Adipocyte (in vitro differentiated cells): ENCODE measurements at regions not wholly inside any gene's neighbourhood (a gene's known extent, or its start where the extent isn't known, plus 50 kb on each side); places are given as distances from the start of the nearest gene placed in this dataset.
A peak's percentile ranks its signal among the peaks of the same experiment; 100 is the strongest.

Experiments used
- DNase-seq: peaks from one replicate; pipeline ENCODE4 v3.0.0-alpha.2; 2015; ENCODE audit warnings: low read depth
- H3K27me3 ChIP-seq: replicated peaks from 2 replicates; pipeline ENCODE4 v1.7.0; 2013; ENCODE audit warnings: mild to moderate bottlenecking, low read length, moderate library complexity; ENCODE audit not compliant: control insufficient read depth, insufficient read depth
- H3K36me3 ChIP-seq: 2 replicates; pipeline ENCODE4 v1.7.0; 2013; ENCODE audit warnings: low read length, mild to moderate bottlenecking, moderate library complexity; ENCODE audit not compliant: control insufficient read depth, insufficient read depth, severe bottlenecking
- H3K4me1 ChIP-seq: 2 replicates; pipeline ENCODE4 v1.7.0; 2013; ENCODE audit warnings: mild to moderate bottlenecking, low read length, moderate library complexity; ENCODE audit not compliant: control insufficient read depth, insufficient read depth
- H3K4me3 ChIP-seq: 2 replicates; pipeline ENCODE4 v1.7.0; 2013; ENCODE audit warnings: mild to moderate bottlenecking, low read length, moderate library complexity
- H3K9ac ChIP-seq: 2 replicates; pipeline ENCODE4 v1.7.0; 2013; ENCODE audit warnings: mild to moderate bottlenecking, low read length, moderate library complexity
- H3K9me3 ChIP-seq: 2 replicates; pipeline ENCODE4 v1.7.0; 2013; ENCODE audit warnings: mild to moderate bottlenecking, low read length, moderate library complexity; ENCODE audit not compliant: control insufficient read depth

GRCh38 chr5:27476356-27476988, 438.1 kb upstream of the CDH9 start:
- Histone ChIP-seq H3K9ac (no peak overlapping the region), H3K27me3 (no peaks in the 10 kb centered on the region), H3K4me1 (no peaks in the 10 kb centered on the region), H3K36me3 (peaks cover 13% of the 10 kb centered on the region), H3K9me3 (peaks cover 14% of the 10 kb centered on the region), H3K4me3 (no peak overlapping the region)
- no peak for DNase-seq

DNA sequence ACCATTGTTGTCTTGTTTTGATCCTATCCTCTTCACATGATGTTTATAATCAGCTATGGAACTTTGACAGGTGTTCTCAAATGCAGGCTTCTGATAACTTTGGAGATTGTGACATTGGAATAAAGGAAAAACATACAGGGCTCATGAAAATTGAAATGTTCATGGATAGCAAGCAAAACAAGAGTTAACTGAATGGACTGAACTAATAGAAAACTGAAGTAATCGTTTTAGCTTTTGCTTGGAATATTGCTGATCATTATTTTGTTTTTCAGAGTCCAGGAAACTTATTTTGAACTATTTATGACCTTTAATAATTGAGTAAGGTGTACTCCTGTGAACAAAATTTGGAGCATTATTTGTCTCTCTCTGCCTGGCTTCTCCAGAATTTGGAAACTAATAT, 436.7 kb upstream of the CDH9 start:
- H3K9ac ChIP-seq: no peak overlapping the region
- no peaks in the 10 kb centered on the region for H3K27me3 ChIP-seq
- peak overlapping the region; percentile 71 for H3K4me3 ChIP-seq
- H3K4me1 ChIP-seq: no peaks in the 10 kb centered on the region
- peaks cover 13% of the 10 kb centered on the region for H3K36me3 ChIP-seq
- H3K9me3 ChIP-seq: peaks cover 14% of the 10 kb centered on the region
- no peak for DNase-seq

GRCh38 chr5:27474395-27474794, 436.0 kb upstream of the CDH9 start:
- Histone ChIP-seq H3K4me1 (no peaks in the 10 kb centered on the region), H3K9ac (peak overlapping the region; percentile 74), H3K4me3 (peak overlapping the region; percentile 71), H3K9me3 (peaks cover 14% of the 10 kb centered on the region), H3K27me3 (no peaks in the 10 kb centered on the region), H3K36me3 (peaks cover 13% of the 10 kb centered on the region)
- peak; percentile 13 for DNase-seq

DNA sequence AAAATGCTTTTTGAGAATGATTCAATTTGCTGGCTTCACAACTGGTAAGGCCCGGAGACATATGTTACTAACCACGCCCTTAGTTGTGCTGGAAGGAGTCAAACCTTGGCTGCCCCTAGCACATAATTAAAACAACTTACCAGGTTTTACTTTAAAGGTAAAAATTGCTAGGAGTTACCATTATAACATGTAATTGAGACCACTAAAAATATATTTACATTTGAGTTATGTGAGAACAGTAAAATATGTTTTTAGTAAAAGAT, 435.6 kb upstream of the CDH9 start:
- Histone ChIP-seq H3K4me3 (peak overlapping the region; percentile 71), H3K9ac (peak overlapping the region; percentile 74), H3K9me3 (peaks cover 14% of the 10 kb centered on the region), H3K4me1 (no peaks in the 10 kb centered on the region), H3K36me3 (peaks cover 13% of the 10 kb centered on the region), H3K27me3 (no peaks in the 10 kb centered on the region)
- DNase-seq: no peak

DNA sequence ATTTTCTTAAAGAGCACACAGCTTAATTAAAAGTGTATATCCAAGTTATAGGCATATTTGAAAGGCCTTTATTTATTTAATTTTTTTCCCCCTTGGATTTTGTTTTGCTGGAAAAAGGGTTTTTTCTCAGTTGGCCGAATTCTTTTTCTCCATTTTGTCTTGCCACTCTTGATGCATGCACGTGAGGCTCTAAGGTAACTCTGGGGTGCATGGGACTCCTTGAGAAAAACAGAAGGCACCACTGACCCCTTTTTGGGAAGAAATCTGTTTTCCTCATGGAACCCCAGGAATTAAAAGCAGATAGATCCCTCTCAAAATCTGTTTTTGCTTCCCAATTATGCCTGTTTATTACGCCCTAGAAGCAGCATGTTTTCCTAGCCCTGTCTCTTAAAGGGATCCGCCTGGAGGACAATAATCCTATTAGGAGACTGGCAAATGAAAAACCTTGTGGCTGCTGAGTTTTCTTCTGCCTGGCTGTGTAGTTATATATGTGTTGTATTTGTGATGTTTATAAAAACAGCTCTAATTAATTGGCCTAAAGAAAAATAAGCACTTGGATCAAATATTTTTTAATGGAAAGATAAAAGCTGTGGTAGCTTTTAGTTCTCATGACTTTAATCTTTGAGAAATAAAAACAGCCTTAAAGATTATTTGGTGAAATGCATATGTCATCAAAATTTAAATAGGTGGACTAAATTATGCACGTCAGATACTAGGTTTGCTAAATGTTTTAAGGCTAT, 435.1 kb upstream of the CDH9 start:
- peak overlapping the region; percentile 71 for H3K4me3 ChIP-seq

GRCh38 chr5:27472871-27473270, 434.5 kb upstream of the CDH9 start:
- peak overlapping the region; percentile 74 for H3K9ac ChIP-seq
- no peak for DNase-seq
- H3K4me1 ChIP-seq: no peaks in the 10 kb centered on the region
- H3K36me3 ChIP-seq: peaks cover 10% of the 10 kb centered on the region
- H3K27me3 ChIP-seq: no peaks in the 10 kb centered on the region
- peak overlapping the region; percentile 71 for H3K4me3 ChIP-seq
- peaks cover 14% of the 10 kb centered on the region for H3K9me3 ChIP-seq

More for the DNA sequence above, 435.1 kb upstream of the CDH9 start:
- Histone ChIP-seq H3K36me3 (peaks cover 13% of the 10 kb centered on the region), H3K9ac (peak overlapping the region; percentile 74), H3K4me1 (no peaks in the 10 kb centered on the region), H3K9me3 (peaks cover 14% of the 10 kb centered on the region), H3K27me3 (no peaks in the 10 kb centered on the region)
- DNase-seq: no peak

DNA sequence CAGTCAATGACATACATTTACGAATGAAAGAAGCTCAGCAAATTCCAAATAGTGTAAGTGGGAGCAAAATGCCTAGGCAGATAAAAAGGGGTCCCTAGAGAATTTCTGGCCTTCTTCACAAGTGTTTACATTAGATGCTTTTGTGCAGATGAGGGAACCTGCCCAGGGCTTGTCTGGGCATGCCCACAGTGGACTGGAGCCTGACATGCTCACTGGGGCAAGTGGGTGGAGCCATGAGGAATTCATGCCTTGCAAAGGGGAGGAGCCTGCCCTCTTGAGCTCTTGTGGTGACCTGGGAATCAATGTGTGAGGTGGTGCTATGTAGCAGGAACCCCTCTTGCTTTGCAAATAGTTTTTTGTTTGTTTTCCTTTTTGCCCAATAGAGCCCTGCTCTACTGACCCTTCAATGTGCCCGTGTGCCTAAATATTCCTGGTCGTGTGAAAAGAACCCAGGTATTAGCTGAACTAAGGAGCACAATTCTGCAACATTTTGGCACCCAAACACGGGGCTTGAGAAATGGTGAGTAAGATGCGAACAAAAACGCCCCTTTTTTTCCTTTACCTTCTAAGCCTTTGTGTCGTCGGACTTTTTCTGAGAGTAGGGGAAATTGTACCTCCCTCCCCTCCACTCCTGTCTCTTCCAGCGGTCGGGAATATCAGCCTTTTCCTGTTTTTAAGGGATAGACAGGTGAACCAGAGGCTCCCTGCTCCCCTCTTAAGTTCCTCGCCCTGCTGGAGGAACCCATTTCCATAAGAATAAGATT, 433.8 kb upstream of the CDH9 start:
- Histone ChIP-seq H3K9ac (peak overlapping the region; percentile 74), H3K27me3 (no peaks in the 10 kb centered on the region), H3K9me3 (peaks cover 14% of the 10 kb centered on the region), H3K4me1 (no peaks in the 10 kb centered on the region), H3K36me3 (peaks cover 10% of the 10 kb centered on the region), H3K4me3 (peak overlapping the region; percentile 71)
- DNase-seq: peak; percentile 25

- no peaks in the 10 kb centered on the region for H3K36me3 ChIP-seq
- H3K4me3 ChIP-seq: no peak overlapping the region
- no peaks in the 10 kb centered on the region for H3K27me3 ChIP-seq
- H3K9ac ChIP-seq: no peak overlapping the region
- H3K4me1 ChIP-seq: no peaks in the 10 kb centered on the region
- no peaks in the 10 kb centered on the region for H3K9me3 ChIP-seq
- no peak for DNase-seq
Measured at GRCh38 chr5:27466959-27467358, 428.6 kb upstream of the CDH9 start.

DNA sequence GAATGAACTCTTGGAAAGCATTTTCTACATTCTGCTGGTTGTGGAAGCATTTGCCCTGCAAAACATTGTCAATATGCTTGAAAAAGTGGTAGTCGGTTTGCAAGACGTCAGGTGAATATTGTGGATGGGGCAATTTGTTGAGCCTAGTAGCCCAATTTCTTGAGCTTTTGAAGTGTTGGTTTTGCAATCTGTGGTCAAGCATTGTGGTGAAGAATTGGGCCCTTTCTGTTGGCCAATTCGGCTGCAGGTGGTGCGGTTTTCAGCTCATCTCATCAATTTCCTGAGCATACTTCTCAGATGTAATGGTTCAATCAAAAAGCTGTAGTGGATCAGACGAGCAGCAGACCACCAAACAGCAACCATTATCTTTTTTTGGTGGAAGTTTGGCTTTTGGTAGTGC, 426.8 kb upstream of the CDH9 start:
- Histone ChIP-seq H3K36me3 (no peaks in the 10 kb centered on the region), H3K9me3 (no peaks in the 10 kb centered on the region), H3K4me1 (no peaks in the 10 kb centered on the region), H3K9ac (no peak overlapping the region), H3K27me3 (no peaks in the 10 kb centered on the region), H3K4me3 (no peak overlapping the region)
- DNase-seq: no peak

GRCh38 chr5:27463446-27464149, 425.2 kb upstream of the CDH9 start:
- Histone ChIP-seq H3K36me3 (no peaks in the 10 kb centered on the region), H3K4me1 (no peaks in the 10 kb centered on the region), H3K27me3 (no peaks in the 10 kb centered on the region), H3K9me3 (no peaks in the 10 kb centered on the region), H3K4me3 (no peak overlapping the region), H3K9ac (no peak overlapping the region)
- DNase-seq: no peak

- no peaks in the 10 kb centered on the region for H3K36me3 ChIP-seq
- no peaks in the 10 kb centered on the region for H3K27me3 ChIP-seq
- H3K9ac ChIP-seq: no peak overlapping the region
- no peaks in the 10 kb centered on the region for H3K9me3 ChIP-seq
- H3K4me3 ChIP-seq: no peak overlapping the region
- DNase-seq: no peak
- no peaks in the 10 kb centered on the region for H3K4me1 ChIP-seq
Measured at GRCh38 chr5:27462936-27463335, 424.6 kb upstream of the CDH9 start.
